HepG2 (cell line): ENCODE measurements at regions not wholly inside any gene's neighbourhood (a gene's known extent, or its start where the extent isn't known, plus 50 kb on each side); places are given as distances from the start of the nearest gene placed in this dataset.

Experiments used
- ATAC-seq: fragments of 200-7000 bp; cut with Tn5 transposase; 3 replicates; pipeline ENCODE4 v1.9.1; 2020; ENCODE audit warnings: mild to moderate bottlenecking, moderate library complexity
- BruUV-seq: library from RNA; stranded (reverse); fragments of 400-500 nt; replicated peaks from 2 replicates; lab custom pipeline; 2021; lab: Mats Ljungman, UMichigan
- CTCF ChIA-PET: fragments of 300-600 bp; formaldehyde crosslinking; extraction: SDS; loops from one replicate; lab custom pipeline; 2021; ENCODE audit warnings: low total read pairs, inconsistent platforms, low intra/inter-chr PET ratio; lab: Yijun Ruan, JAX
- POLR2A ChIA-PET: fragments of 350-600 bp; sonication (Branson Sonifier 250); formaldehyde crosslinking; loops from one replicate; lab custom pipeline; 2020; ENCODE audit warnings: antibody characterized with exemption, inconsistent platforms; lab: Yijun Ruan, JAX
- DNase-seq: peaks from one replicate; pipeline ENCODE4 v3.0.0-alpha.2; 2015; ENCODE audit warnings: low spot score
- FAIRE-seq: peaks from 3 replicates; lab custom pipeline; 2011; peaks lifted over from hg19 to GRCh38; lab: Jason Lieb, UNC
- H2AFZ ChIP-seq: one replicate; pipeline ENCODE4 v1.6.1; 2011; ENCODE audit warnings: low read length, inconsistent platforms
- H3K27ac ChIP-seq: fragments of 300-600 bp; 3 replicates; pipeline ENCODE4 v1.8.0; 2011; ENCODE audit warnings: mixed run types, mild to moderate bottlenecking, mixed read lengths, low read length, inconsistent platforms; ENCODE audit not compliant: insufficient read depth; ENCODE audit errors: extremely low read length
- H3K27me3 ChIP-seq, 2 experiments: fragments of 200-600 bp in 1 of 2; 2 replicates in 1 of 2; 3 replicates in 1 of 2; pipeline versions ENCODE4 v1.6.0 to v1.8.0; 2011; ENCODE audit warnings: low read length in 2 of 2, mild to moderate bottlenecking in 2 of 2, moderate library complexity in 2 of 2, inconsistent platforms in 1 of 2; ENCODE audit not compliant: insufficient read depth in 2 of 2, control insufficient read depth in 1 of 2
- H3K36me3 ChIP-seq, 2 experiments: fragments of 200-600 bp in 1 of 2; replicated peaks in 1 of 2; 2 replicates in 1 of 2; 3 replicates in 1 of 2; pipeline versions ENCODE4 v1.5.1 to v1.8.0; 2011; ENCODE audit warnings: low read length in 2 of 2, inconsistent platforms in 1 of 2; ENCODE audit not compliant: insufficient read depth in 2 of 2, control insufficient read depth in 1 of 2
- H3K4me1 ChIP-seq: 2 replicates; pipeline ENCODE4 v1.5.1; 2012; ENCODE audit warnings: low read length, inconsistent platforms; ENCODE audit not compliant: insufficient read depth
- H3K4me2 ChIP-seq: 2 replicates; pipeline ENCODE4 v1.6.0; 2011; ENCODE audit warnings: low read depth, low read length, inconsistent platforms
- H3K4me3 ChIP-seq, 3 experiments: fragments of 200-600 bp in 1 of 3; sonication (generic), shearing (Covaris generic) in 1 of 3; replicated peaks in 1 of 3; 2 replicates each; pipeline ENCODE4 v1.5.1; 2011 to 2016; ENCODE audit warnings: low read length in 3 of 3, inconsistent platforms in 2 of 3, low read depth in 2 of 3, mild to moderate bottlenecking in 2 of 3, control low read depth in 1 of 3, mixed read lengths in 1 of 3; ENCODE audit not compliant: insufficient read depth in 1 of 3
- H3K79me2 ChIP-seq: one replicate; pipeline ENCODE4 v1.6.1; 2011; ENCODE audit warnings: low read length, inconsistent platforms; ENCODE audit not compliant: insufficient read depth
- H3K9ac ChIP-seq: 2 replicates; pipeline ENCODE4 v1.6.0; 2011; ENCODE audit warnings: mild to moderate bottlenecking, low read depth, low read length, inconsistent platforms; ENCODE audit not compliant: insufficient read depth
- H3K9me3 ChIP-seq: 2 replicates; pipeline ENCODE4 v1.5.1; 2012; ENCODE audit warnings: mild to moderate bottlenecking, low read length
- H4K20me1 ChIP-seq: 2 replicates; pipeline ENCODE4 v1.6.0; 2011; ENCODE audit warnings: inconsistent platforms, mild to moderate bottlenecking, low read length, moderate library complexity; ENCODE audit not compliant: insufficient read depth
- FOSL2 ChIP-seq: sonication (generic); formaldehyde crosslinking; IDR thresholded peaks from 2 replicates; pipeline ENCODE4 v1.4.0; 2020; ENCODE audit warnings: missing genetic modification reagents
- HOXD1 ChIP-seq: sonication (generic); formaldehyde crosslinking; IDR thresholded peaks from 2 replicates; pipeline ENCODE4 v1.5.0; 2020; ENCODE audit warnings: missing genetic modification reagents
- MAFK ChIP-seq, 2 experiments: IDR thresholded peaks in 1 of 2; conservative IDR thresholded peaks in 1 of 2; 2 replicates each; pipeline ENCODE4 v1.6.1; 2011; ENCODE audit warnings: improper control_type of control experiment in 2 of 2, low read length in 2 of 2
- NR2F1 ChIP-seq, 2 experiments: fragments of 450-650 bp in 1 of 2; formaldehyde crosslinking in 1 of 2; IDR thresholded peaks; 2 replicates each; pipeline versions ENCODE4 v1.5.0 to v1.6.1; 2016 to 2020; ENCODE audit warnings: mild to moderate bottlenecking in 1 of 2, missing compliant biosample characterization in 1 of 2, missing genetic modification reagents in 1 of 2, moderate library complexity in 1 of 2
- SRY ChIP-seq: sonication (generic); formaldehyde crosslinking; IDR thresholded peaks from 2 replicates; pipeline ENCODE4 v1.8.0; 2022; ENCODE audit warnings: mild to moderate bottlenecking, missing genetic modification reagents
- ZBTB3 ChIP-seq: sonication (generic); formaldehyde crosslinking; IDR thresholded peaks from 2 replicates; pipeline ENCODE4 v1.4.0; 2020; ENCODE audit warnings: low read depth, mild to moderate bottlenecking, moderate library complexity, missing genetic modification reagents, borderline replicate concordance
- ZFAT ChIP-seq: sonication (generic); formaldehyde crosslinking; conservative IDR thresholded peaks from 2 replicates; pipeline ENCODE4 v1.8.1; 2023; ENCODE audit warnings: missing genetic modification reagents, inconsistent platforms
- ZNF232 ChIP-seq: sonication (generic); formaldehyde crosslinking; IDR thresholded peaks from 2 replicates; pipeline ENCODE4 v1.4.0; 2020; ENCODE audit warnings: missing genetic modification reagents, borderline replicate concordance
- WGBS: methylation state at CpG from one replicate; pipeline ENCODE4 v1.1.6; 2017; ENCODE audit warnings: low lambda C conversion rate; 5-methylcytosine and 5-hydroxymethylcytosine counted together
- in situ Hi-C: cut with HindIII; loops from 2 replicates; pipeline ENCODE4 v1.10.0; 2017; ENCODE audit warnings: low pct_unique_long_range_greater_than_20kb; ENCODE audit not compliant: extremely low pct_ligation_motif_present
- intact Hi-C: fragments of 100-400 bp; cut with micrococcal nuclease; formaldehyde crosslinking; loops from one replicate; pipeline ENCODE4 v1.10.0; 2022; ENCODE audit not compliant: unreplicated experiment

DNA sequence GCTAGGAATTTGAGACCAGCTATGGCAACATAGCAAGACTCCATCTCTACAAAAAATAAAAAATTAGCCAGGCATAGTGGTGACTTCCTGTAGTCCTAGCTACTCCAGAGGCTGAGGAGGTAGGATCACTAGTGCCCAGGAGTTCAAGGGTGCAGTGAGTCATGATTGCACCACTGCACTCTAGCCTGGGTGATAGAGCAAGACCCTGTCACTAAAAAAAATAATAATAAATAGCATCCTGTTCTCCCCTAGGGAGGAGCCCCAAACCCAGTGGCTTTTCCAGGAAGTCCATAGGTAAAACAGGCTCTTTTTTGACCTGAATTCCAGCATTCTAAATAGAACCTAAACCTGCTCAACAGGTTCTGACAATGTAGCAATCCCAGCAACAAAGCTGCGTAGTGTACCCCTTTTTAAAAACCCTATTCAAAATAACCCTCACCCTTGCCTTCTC, 192.0 kb downstream of the ALDH8A1 start:
- Histone ChIP-seq H3K9me3 (no peaks in the 10 kb centered on the region), H3K4me3 (no peak overlapping the region), H3K4me1 (no peaks in the 10 kb centered on the region), H3K27ac (no peak overlapping the region), H4K20me1 (no peaks in the 10 kb centered on the region), H2AFZ (no peak overlapping the region), H3K9ac (no peak overlapping the region), H3K4me2 (no peak overlapping the region), H3K79me2 (no peaks in the 10 kb centered on the region), H3K27me3 (peaks cover 0 to 3% of the 10 kb centered on the region in 2 experiments; a peak in 2 of 5 replicates), H3K36me3 (no peaks in the 10 kb centered on the region)
- peak; percentile 59 for TF ChIP-seq FOSL2 (CRISPR knock-in tag)
- TF ChIP-seq SRY (CRISPR knock-in tag), result no peak
- in situ Hi-C loops, result no loop called here
- ATAC-seq (peak; percentile 58), FAIRE-seq (no peak), DNase-seq (no peak)
- ChIA-PET POLR2A (no interaction called here), CTCF (no interaction called here)
- intact Hi-C loops, result no loop called here
- no TSS peak for BruUV-seq
- WGBS, result 45% methylated on average over 1 of the region's 1 CpG

GRCh38 chr6:134756374-134757025, 193.4 kb downstream of the ALDH8A1 start:
- H4K20me1 ChIP-seq, result no peaks in the 10 kb centered on the region
- ChIA-PET POLR2A (no interaction called here), CTCF (no interaction called here)
- FAIRE-seq (no peak), ATAC-seq (no peak), DNase-seq (no peak)
- in situ Hi-C loops, result no loop called here
- BruUV-seq, result no TSS peak
- peaks cover 0 to 3% of the 10 kb centered on the region in 2 experiments; a peak in 2 of 5 replicates for H3K27me3 ChIP-seq
- peak in 1 of 2 experiments; percentile 18; a peak in 1 of 4 replicates for TF ChIP-seq MAFK (conservative IDR thresholded peaks at IDR 0.05 in 1 of 2, IDR thresholded peaks at IDR 0.05 in 1 of 2; ENCODE audit: low read length in 2 of 2)
- no peak for TF ChIP-seq NR2F1 (CRISPR knock-in tag; IDR thresholded peaks at IDR 0.05)
- no peak for TF ChIP-seq HOXD1 (CRISPR knock-in tag)
- TF ChIP-seq ZNF232, result no peak
- TF ChIP-seq ZBTB3 (CRISPR knock-in tag), result no peak
- TF ChIP-seq ZFAT (CRISPR knock-in tag), result no peak
- no peak overlapping the region for H3K9ac ChIP-seq
- no peak overlapping the region for H3K4me2 ChIP-seq
- WGBS, result 9% methylated on average over 2 of the region's 2 CpGs
- no peaks in the 10 kb centered on the region for H3K36me3 ChIP-seq
- H3K27ac ChIP-seq, result no peak overlapping the region
- intact Hi-C loops, result no loop called here
- no peaks in the 10 kb centered on the region for H3K79me2 ChIP-seq
- no peaks in the 10 kb centered on the region for H3K4me1 ChIP-seq
- H3K9me3 ChIP-seq, result no peaks in the 10 kb centered on the region
- no peak overlapping the region for H3K4me3 ChIP-seq
- H2AFZ ChIP-seq, result no peak overlapping the region
